Occipital lobe (tissue), 1 donor: ENCODE measurements at regions not wholly inside any gene's neighbourhood (a gene's known extent, or its start where the extent isn't known, plus 50 kb on each side); places are given as distances from the start of the nearest gene placed in this dataset.

Experiments
- DNase-seq: peaks from one replicate; lab custom pipeline; 2025; lab: John Stamatoyannopoulos, UW

DNA sequence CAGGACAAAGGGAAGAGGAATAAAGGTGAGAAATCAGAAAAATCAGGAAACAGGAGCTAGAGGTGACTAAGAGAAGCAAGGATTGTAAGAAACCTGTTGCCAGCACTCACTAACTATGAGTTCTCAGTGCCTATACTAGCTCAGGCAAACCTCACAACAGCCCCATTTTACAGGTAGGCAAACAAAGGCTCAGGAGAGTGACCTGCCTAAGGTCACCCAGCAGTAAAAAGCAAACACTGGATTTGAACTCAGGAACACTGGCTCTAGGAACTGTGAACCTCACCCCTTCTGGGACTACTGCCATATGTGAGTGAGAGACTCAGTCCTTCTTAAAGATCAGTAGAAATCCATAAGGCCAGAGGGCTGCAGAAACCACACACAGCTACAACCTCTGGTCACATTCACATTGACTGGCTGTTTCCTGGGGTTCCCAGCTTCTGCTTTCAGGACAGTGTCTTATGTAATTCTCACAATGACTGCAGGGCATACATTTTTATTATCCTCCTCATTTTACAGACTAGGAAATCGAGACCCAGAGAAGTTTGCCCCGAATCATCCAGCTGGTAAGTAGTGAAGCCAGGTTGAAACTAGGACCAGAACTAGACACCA is 80.7 kb upstream of the MAFB start:
- no peak for DNase-seq

DNA sequence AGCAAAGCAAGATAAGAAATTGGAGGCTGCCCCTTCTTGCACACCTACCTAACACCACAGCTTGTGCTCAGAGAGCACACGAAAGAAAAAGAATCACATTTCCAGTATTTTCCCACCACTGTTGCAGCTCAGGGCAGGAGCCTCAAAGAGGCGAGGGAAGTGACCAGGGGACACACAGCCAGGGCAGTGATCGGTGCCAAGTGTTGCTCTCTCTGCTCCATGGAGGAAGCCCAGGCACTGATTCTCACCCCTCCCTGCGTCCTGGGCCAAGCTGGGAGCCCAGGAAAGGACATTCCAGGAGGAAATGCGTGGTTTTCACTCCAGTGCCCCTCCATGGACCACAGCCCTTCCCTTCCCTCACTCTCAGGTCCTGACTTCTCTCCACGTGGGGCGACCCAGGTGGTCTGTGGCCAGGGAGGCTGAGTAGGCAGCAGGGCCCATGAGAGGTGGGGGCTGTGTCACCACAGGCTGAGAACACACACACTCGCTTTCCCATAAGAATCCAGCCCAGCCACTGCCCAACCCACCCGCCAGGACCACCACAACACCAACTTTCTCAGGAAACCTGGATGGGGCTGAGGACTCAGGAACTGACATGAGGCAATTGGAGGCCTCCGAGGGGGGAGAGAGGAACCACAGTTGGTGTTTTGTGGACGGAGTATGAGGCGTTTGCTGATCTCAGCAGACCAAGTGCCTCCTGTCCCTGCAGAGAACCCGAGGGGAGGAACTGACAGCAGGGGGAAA is 81.7 kb upstream of the MAFB start:
- no peak for DNase-seq

DNA sequence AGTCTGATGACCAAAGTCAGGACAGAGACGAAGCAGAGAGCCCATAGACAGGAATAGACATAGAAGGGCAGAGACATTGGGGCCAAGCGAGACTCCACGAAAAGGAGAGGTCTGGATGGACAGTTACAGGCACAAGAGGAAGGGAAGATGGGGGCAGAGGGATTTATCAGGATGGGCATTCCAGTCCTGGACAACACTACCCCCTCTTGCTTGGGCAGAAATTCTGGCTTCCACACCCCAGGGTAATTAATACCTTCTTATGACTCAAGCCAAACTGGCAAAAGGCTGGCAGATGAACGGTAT is 82.2 kb upstream of the MAFB start:
- DNase-seq, result no peak

DNA sequence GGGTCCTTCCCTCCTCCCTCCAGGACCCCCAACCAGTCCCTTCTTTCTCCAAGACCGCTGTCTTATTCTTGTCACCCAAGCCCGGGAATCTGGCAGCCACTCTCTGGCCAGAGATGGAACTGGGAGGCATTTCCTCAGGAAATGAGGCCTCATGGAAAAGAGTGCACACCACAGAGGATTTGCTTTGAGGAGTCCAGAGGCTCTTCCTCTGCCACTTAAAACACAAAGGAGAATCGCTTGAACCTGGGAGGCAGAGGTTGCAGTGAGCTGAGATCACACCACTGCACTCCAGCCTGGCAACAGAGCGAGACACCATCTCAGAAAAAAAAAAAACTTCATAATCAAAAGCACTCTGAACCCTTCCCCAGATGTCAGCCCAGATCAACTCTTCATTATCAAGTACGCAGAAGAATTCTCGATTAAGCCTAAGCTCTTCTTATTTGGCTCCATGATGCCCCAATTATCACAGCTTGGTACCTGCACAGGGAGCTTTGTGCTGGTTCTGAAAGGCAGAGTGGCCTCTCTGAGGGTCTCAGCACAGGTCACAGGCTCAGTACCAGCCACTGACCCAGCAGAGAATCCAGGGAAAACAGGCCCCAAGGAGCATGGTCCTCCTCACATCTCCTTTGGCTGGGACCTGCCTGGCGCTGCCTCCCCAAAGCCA is 82.9 kb upstream of the MAFB start:
- DNase-seq, result no peak

DNA sequence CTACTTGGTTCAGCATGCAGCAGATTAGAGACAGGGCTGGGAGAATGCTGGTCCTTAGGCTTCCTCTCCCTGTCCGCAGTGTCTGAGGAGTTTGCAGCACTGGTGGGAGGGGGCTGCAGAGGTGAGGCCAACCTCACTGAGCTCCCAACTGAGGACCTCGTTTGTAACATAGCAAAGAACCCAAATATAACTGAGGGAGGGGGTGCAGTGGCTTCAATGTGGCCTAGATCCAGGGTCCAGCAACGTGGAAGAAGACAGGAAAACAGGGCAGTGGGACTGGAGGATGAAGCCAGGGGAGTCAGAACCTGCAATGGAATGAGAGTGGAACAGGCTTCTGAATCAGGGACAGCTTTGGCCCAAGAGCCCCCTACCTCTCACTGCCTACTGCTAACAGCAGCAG is 84.3 kb upstream of the MAFB start:
- DNase-seq, result no peak

DNA sequence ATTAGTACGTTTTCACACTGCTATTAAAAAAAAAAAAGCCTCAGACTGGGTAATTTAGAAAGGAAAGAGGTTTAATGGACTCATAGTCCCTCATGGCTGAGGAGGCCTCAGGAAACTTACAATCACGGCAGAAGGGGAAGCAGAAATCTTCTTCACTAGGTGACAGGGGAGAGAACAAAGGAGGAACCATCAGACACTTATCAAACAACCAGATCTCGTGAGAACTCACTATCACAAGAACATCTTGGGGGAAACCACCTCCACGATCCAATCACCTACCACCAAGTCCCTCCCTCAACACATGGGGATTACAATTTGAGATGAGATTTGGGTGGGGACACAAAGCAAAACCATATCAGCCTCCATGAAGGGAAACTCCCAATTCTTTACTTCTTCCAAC is 85.2 kb upstream of the MAFB start:
- DNase-seq, result no peak

DNA sequence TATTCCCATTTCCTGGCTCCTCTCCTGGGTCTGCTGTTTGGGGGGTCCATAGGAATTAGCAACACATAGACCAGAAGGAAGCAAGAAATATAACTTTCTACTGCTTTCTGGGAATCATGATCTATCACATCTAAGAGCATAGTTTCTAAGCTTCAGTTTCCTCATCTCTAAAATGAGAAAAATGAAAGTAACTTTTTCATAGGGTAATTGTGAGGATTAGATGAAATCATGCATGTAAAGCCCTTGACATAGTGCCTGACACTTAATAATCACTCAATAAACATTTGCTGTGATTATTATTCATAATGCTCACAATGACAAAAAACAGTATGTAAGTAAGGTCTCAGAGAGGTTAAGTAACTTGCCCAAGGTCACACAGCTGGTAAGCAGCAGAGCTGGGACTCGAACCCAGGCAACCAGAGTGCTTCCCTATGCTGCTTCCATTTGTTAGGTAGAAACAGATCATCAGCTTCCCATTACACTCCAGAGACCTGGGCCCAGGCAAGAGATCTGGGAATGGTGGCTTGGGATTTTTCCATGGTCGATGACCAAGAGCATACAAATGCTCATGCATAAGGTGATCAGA is 86.6 kb upstream of the MAFB start:
- DNase-seq, result no peak

DNA sequence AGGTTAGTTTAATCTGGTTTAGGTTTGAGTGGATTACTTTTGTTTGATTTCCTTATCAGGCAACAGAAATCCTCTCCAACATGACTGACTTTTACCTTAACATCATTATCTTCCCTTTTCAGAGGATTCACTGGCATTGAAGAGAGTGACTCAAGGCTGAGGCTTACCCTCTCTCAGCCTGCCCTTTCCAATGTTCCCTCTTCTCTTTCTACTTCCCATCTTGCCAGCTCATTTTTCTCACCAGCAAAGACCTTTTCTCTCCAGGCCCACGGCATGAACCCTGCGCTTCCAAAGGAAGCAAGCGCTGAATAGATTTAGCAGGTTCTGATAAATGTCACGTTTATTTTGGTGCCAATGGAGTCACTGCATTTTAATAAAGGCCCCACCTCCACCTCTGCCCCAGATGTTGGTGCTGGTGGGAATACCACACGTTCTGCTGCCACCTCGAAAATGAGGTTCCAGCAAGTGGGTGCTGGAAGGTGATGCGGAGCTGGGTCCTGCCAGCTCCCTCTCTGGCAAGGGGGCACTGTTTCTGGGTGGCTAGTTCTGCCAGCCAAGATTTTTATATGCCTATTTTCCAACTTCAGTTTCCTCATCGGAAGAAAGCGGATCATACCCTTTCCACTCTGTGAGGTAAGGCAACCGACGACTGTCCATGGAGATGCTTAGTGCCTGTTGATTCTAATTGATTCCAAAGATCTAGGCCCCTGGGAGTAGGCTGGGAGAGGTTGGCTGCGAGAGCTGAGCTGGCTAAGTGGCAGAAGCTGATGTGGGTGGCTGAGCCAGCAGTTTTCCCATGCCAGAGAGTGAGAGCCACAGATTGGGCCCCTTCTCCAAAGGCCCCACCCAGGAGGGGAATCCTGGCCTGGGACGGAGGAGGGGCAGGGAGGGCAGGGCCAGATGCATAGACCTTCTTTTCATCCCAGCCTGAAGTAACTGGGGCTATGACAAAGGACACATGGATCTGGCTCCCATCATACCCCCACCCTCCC is 87.7 kb upstream of the MAFB start:
- no peak for DNase-seq

DNA sequence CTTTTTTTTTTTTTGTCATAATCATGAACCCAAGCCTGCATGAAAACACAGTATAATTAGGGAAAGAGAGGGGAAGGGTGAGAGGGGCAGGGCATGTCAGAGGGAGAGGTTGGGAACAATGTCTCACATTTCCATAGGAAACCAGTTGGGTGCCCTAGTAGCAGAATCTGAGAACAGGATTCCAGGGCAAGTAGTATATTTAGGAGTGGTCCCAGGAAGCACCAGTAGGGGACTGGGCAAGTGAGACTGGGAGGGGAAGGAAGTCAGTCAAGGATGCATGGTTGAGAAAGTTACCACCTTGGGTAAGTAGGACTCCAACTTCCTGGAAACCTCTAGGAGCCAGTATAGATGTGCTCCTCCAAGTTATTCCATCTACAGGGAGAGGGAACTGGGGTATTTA is 88.6 kb upstream of the MAFB start:
- DNase-seq, result no peak

DNA sequence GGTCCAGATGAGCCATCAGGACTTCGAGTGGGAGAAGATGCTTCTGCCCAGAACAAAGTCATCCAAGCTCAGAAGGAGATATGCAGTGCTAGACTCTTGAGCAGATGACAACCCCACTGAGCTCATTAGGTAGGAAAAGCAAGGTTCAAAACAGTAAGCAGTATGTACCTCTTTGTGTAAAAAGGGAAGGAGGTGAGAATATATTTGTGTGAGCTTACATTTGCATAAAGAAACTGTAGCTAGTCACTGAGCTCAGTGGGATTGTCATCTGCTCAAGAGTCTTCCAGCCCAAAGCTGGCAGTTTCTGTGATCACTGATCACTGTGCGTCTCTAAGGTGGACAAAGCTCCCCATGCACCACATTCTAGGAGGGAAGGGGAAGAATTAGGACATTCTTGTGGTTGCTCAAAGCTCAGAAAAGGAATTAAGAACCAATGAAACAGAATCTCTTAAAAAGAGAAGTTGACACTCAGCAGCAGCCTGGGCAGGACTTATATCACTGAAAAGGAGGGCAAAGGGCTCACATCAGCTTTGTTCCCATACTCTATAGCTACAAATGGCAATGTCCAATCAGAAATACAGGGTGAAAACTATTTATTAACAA is 90.0 kb upstream of the MAFB start:
- DNase-seq, result no peak

DNA sequence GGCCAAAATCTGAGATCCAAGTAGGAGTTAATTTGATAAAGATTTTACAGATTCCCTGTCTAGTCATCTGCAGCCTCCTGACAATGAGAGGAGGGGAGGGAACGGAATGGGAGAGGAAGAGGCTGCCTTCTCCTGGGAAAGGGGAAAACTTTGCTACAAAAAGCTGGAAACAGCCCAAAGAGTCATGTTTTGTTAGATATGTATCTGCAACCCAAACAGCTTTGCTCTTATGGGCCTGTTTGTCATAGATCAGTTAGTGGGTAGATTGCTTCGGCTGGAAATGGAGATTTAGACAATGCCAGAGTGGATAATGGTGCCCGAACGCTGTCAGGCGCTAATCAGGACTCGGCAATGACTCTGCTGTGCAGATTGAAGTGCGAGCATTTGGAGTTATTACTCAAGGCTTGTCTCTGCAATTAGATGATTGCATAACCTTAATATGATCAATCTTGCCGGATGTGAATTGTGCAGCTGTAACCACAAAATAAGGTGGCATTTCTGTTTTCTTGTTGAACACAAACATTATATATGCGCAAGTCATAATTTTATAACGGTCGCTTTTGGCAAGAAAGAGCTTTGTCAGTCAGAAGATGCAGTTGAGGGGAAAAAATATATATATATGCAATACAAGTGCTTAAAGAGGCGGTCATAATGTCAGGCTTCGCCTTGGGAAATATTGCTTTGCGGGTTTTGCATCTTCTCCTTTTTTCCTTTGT is 92.4 kb upstream of the MAFB start:
- DNase-seq, result no peak

DNA sequence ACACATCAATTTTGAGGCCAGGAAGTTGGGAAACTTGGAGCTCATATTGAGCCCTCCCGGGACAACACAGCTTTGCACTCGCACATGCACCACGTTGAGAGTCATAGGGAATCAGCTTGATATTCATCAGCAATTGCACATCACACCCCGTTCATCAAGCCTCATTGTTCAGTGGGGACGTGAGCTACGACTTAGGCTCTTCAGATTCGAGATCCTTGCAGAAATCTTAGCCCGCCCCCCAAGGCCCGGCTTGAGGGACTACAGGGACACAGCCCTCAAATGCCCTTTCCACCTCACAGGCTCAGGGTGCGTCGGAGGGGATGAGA is 93.0 kb upstream of the MAFB start:
- no peak for DNase-seq

DNA sequence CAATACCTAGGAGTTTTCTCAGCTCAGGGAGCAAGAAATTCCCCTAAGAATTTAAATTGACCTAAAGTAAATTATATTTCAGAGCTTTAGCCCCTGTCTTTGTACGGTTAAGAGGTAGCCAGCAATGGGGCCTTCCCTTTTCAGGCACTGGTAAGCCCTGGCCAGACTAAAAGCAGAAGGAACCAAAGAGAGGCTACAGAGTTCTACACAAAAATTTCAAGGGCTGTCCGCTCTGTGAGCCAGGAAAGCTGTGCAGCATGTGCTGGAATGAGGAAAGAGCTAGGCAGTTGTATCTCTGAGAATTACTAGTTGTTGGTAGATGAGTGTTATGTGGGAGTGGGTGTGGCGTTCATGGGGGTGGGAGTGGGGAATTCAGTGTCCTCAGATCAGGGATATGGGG is 96.3 kb upstream of the MAFB start:
- DNase-seq, result no peak

DNA sequence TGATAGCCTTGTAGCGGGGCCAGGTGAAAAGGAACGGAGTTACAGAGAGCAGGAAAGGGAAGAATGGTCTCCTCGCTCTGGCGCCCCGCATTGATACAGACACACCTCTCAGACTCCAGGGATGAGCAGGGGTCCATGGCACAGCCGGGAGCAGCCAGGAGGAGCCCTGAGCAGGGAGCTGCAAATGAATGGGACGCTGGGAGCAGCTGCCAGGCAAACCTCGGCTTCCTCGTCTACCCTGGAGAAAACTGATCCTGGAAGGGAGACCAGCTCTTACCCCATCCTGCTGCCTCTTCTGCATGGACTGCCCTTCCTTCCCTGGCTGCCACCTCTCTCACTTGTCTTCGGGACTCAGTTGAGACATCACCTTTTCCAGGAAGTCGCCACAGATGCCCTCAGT is 97.3 kb upstream of the MAFB start:
- DNase-seq, result no peak

DNA sequence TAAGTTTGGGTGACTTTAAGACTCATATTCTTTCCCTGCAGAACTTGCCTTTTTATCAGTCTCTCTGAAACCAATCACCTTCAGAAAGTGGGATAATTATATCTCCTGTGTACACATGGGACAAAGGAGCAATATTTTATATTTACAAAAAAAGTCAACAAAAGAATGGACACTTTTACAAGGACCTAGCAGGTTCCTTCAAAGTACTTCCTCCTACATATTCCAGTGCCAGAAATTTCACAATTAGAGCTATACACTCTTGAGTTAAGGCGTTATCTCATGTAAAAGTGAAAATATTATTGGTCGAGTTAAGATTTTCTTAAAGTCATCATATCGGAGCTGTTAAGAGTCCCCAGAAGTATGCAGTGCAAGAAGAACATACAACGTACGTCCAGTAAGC is 98.9 kb upstream of the MAFB start:
- no peak for DNase-seq

DNA sequence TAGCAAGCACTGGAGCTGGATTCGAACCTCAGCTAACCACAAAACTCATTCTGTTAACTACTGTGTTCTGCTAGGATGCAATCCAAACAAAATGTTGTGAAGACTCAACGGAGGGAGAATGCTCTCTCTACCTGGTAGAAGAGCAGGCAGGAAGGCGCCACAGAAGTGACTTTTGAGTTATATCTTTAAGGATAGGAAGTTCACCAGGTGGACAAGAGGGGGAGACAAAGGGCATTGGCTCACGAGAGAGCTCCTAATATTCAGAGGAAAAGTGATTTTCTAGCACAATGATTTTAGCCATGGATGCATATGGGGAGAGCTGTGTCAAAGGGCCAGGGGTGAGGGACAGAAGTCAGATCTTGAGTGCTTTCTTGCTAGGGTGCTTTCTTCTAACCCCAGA is 108.4 kb upstream of the MAFB start:
- no peak for DNase-seq

DNA sequence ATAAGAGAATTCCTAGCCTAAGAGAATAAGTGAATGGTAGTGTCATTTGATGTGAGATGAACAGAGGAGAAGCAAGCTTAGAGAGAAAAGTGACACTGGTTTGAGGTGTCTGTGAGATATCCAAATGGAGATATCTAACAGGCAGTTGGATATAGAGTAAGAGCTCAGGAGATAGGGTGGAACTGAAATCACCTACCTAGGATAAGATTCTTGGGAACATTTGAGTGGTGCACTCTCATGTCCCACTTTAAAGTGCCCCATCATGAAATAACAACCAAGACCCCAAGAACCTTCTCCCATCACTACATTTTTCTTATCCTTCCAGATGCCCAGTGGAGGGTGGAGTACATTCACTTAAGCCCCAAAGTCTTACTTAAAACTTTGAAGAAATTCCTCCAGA is 109.0 kb upstream of the MAFB start:
- no peak for DNase-seq

DNA sequence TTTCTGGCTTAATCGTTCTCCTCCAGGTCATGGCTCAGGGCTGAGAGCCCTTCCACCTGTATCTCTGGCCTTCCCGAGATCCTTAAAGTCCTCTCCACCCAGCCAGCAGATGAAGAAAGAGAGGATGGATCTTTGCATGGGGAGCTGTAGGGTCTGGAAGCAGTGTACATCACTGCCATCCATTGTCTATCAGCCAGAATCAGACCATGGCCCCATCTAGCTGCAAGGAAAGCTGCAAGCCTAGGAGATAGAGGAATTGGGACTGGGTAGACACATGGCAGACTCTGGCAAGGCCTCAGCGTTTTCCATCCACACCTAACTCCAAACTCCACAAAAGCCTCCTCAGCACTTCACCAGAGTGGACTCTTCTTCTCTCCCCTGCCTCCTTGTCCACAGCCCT is 113.8 kb upstream of the MAFB start:
- DNase-seq, result no peak

DNA sequence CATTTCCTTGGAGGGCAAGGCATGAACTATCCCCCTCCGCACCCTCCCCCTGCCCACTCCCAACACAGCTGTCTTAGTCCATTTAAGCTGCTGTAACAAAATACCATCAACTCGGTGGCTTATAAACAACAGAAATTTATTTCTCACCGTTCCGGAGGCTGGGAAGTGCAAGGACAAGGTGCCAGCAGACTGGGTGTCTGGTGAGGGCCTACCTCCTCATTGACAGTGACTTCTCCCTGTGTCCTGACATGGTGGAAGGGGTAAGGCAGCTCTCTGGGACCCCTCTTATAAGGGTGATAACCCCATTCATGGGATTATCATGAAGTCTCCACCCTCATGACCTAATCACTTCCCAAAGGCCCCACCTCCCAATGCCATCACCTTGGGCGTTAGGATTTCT is 114.3 kb upstream of the MAFB start:
- DNase-seq, result no peak

DNA sequence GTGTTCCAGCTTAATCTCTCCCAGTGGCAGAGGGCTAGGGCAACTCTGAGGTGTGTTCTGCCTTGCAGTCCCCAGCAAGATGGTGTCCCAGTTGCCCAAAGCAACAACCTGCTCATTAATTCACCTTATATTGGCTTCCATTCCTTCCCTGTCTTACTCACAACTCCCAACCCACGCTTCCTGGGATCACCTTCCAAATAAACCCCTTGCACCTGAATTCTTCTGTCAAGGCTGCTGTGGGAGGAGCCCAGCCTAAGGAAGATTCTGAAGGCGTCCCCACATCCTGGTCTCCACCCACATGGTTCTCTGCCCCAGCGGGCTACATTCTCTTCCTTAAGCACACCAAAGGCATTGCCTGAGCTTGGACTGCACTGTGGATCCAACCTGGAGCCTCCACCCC is 116.6 kb upstream of the MAFB start:
- no peak for DNase-seq
